Fibroblast of lung (primary cell): ENCODE measurements at regions not wholly inside any gene's neighbourhood (a gene's known extent, or its start where the extent isn't known, plus 50 kb on each side); places are given as distances from the start of the nearest gene placed in this dataset.

ENCODE experiments used
- DNase-seq, 2 donors: peaks; one replicate each; pipeline versions ENCODE4 v3.0.0 to v3.0.0-alpha.2; 2010; ENCODE audit warnings: low read depth in 2 of 2
- H2AFZ ChIP-seq: 2 replicates; pipeline ENCODE4 v1.5.1; 2012; ENCODE audit warnings: low read length, control low read depth, inconsistent platforms
- H3K27ac ChIP-seq: 2 replicates; pipeline ENCODE4 v1.5.1; 2011; ENCODE audit warnings: low read length, control low read depth; ENCODE audit not compliant: insufficient read depth
- H3K27me3 ChIP-seq: 2 replicates; pipeline ENCODE4 v1.5.1; 2011; ENCODE audit warnings: mild to moderate bottlenecking, low read length; ENCODE audit not compliant: control insufficient read depth, insufficient read depth
- H3K36me3 ChIP-seq: 2 replicates; pipeline ENCODE4 v1.5.1; 2011; ENCODE audit warnings: low read length; ENCODE audit not compliant: control insufficient read depth, insufficient read depth
- H3K4me1 ChIP-seq: 2 replicates; pipeline ENCODE4 v1.5.1; 2011; ENCODE audit warnings: low read length; ENCODE audit not compliant: control insufficient read depth, insufficient read depth; ENCODE audit errors: extremely low read depth
- H3K4me2 ChIP-seq: 2 replicates; pipeline ENCODE4 v1.5.1; 2011; ENCODE audit warnings: low read length, control low read depth; ENCODE audit not compliant: insufficient read depth; ENCODE audit errors: extremely low read depth
- H3K4me3 ChIP-seq, 4 experiments: fragments of 200-600 bp in 1 of 4; sonication (generic) in 1 of 4; replicated peaks in 1 of 4; 2 replicates each; pipeline ENCODE4 v1.5.1; 2011 to 2016; ENCODE audit warnings: low read length in 4 of 4, low read depth in 3 of 4, mild to moderate bottlenecking in 3 of 4, control low read depth in 2 of 4, inconsistent platforms in 1 of 4, mixed read lengths in 1 of 4; ENCODE audit not compliant: insufficient read depth in 1 of 4; ENCODE audit errors: control extremely low read depth in 1 of 4
- H3K79me2 ChIP-seq: 2 replicates; pipeline ENCODE4 v1.5.1; 2012; ENCODE audit warnings: mild to moderate bottlenecking, low read length, inconsistent platforms; ENCODE audit not compliant: control insufficient read depth, insufficient read depth
- H3K9ac ChIP-seq: 2 replicates; pipeline ENCODE4 v1.5.1; 2011; ENCODE audit warnings: mild to moderate bottlenecking, low read length, control low read depth; ENCODE audit not compliant: insufficient read depth
- H3K9me3 ChIP-seq: 2 replicates; pipeline ENCODE4 v1.5.1; 2012; ENCODE audit warnings: low read depth, low read length; ENCODE audit not compliant: control insufficient read depth, insufficient read depth
- H4K20me1 ChIP-seq: 2 replicates; pipeline ENCODE4 v1.5.1; 2011; ENCODE audit warnings: low read length; ENCODE audit not compliant: control insufficient read depth, insufficient read depth; ENCODE audit errors: extremely low read depth
- EZH2 ChIP-seq: IDR thresholded peaks from 2 replicates; pipeline ENCODE4 v1.5.1; 2012; ENCODE audit warnings: low read length, control low read depth, mild to moderate bottlenecking; ENCODE audit errors: missing control alignments
- TF ChIP-seq, protein P1 (sequence below), 2 donors: IDR thresholded peaks in 1 of 2; conservative IDR thresholded peaks in 1 of 2; 1 replicate in 1 of 2; 2 replicates in 1 of 2; pipeline ENCODE4 v1.5.1; 2011 to 2012; ENCODE audit warnings: low read length in 2 of 2, control low read depth in 1 of 2, inconsistent platforms in 1 of 2, low read depth in 1 of 2, mild to moderate bottlenecking in 1 of 2

- Histone ChIP-seq H4K20me1 (no peaks in the 10 kb centered on the region), H3K4me1 (no peaks in the 10 kb centered on the region), H3K27me3 (no peaks in the 10 kb centered on the region), H3K4me3 (no peak overlapping the region), H3K27ac (no peak overlapping the region), H3K9me3 (no peaks in the 10 kb centered on the region), H3K36me3 (no peaks in the 10 kb centered on the region), H2AFZ (no peak overlapping the region), H3K4me2 (no peak overlapping the region), H3K79me2 (no peaks in the 10 kb centered on the region), H3K9ac (no peak overlapping the region)
- no peak for TF ChIP-seq EZH2
- TF ChIP-seq, protein P1, sequence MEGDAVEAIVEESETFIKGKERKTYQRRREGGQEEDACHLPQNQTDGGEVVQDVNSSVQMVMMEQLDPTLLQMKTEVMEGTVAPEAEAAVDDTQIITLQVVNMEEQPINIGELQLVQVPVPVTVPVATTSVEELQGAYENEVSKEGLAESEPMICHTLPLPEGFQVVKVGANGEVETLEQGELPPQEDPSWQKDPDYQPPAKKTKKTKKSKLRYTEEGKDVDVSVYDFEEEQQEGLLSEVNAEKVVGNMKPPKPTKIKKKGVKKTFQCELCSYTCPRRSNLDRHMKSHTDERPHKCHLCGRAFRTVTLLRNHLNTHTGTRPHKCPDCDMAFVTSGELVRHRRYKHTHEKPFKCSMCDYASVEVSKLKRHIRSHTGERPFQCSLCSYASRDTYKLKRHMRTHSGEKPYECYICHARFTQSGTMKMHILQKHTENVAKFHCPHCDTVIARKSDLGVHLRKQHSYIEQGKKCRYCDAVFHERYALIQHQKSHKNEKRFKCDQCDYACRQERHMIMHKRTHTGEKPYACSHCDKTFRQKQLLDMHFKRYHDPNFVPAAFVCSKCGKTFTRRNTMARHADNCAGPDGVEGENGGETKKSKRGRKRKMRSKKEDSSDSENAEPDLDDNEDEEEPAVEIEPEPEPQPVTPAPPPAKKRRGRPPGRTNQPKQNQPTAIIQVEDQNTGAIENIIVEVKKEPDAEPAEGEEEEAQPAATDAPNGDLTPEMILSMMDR (conservative IDR thresholded peaks at IDR 0.05 in 1 of 2, IDR thresholded peaks at IDR 0.05 in 1 of 2; ENCODE audit: low read depth in 1 of 2, low read length in 2 of 2), result no peak
- no peak for DNase-seq
These were observed 84.5 kb upstream of the ADGRL4 start for GRCh38 chr1:79090985-79091384.

DNA sequence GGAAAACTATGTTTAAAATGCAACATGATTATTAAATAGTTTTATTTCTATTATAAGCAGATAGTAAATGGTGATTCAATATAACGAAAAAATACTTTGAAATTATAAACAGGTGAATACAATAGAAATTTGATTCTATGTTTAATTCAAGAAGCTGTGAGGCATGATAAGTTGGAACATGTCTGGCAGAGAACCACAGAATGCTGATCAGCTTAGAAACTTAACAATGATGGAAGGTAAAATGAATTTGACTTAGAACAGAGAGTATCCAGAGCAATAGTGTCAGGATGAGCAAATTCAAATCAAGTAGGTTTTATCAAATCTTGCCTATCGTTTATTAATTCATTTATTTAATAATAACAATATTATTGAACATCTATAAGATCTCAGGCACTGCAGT lies 83.4 kb upstream of the ADGRL4 start:
- H3K27ac ChIP-seq, result no peak overlapping the region
- no peaks in the 10 kb centered on the region for H3K9me3 ChIP-seq
- H3K79me2 ChIP-seq, result no peaks in the 10 kb centered on the region
- no peak overlapping the region for H3K4me2 ChIP-seq
- no peaks in the 10 kb centered on the region for H3K36me3 ChIP-seq
- H2AFZ ChIP-seq, result no peak overlapping the region
- H3K9ac ChIP-seq, result no peak overlapping the region
- H3K4me1 ChIP-seq, result no peaks in the 10 kb centered on the region
- DNase-seq, result no peak
- no peaks in the 10 kb centered on the region for H4K20me1 ChIP-seq
- H3K27me3 ChIP-seq, result no peaks in the 10 kb centered on the region
- no peak overlapping the region for H3K4me3 ChIP-seq
- TF ChIP-seq EZH2, result no peak
- TF ChIP-seq, protein P1 (conservative IDR thresholded peaks at IDR 0.05 in 1 of 2, IDR thresholded peaks at IDR 0.05 in 1 of 2; ENCODE audit: low read depth in 1 of 2, low read length in 2 of 2), result no peak

DNA sequence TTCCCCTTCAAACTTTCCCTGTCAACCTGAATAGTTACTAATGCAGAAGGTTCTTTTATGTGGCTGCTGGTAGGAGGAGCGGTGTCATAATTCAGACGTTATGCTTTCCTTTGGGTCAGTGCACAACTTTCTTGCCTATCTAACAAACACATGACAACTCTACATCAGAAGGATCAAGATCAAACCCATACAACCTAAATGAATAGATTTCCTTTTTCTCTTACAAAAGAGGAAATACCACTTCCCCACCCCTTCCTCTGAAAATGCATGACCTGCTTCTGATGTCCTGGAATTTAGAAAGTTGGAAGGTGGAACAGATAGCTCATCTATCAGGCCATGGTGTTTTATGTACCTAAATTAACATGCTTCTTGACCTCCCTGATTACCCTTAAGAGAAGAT lies 75.7 kb upstream of the ADGRL4 start:
- TF ChIP-seq, protein P1 (conservative IDR thresholded peaks at IDR 0.05 in 1 of 2, IDR thresholded peaks at IDR 0.05 in 1 of 2; ENCODE audit: low read depth in 1 of 2, low read length in 2 of 2), result no peak
- TF ChIP-seq EZH2, result no peak
- Histone ChIP-seq H3K4me2 (no peak overlapping the region), H3K27me3 (no peaks in the 10 kb centered on the region), H4K20me1 (no peaks in the 10 kb centered on the region), H3K4me3 (no peak overlapping the region), H2AFZ (no peak overlapping the region), H3K36me3 (no peaks in the 10 kb centered on the region), H3K4me1 (no peaks in the 10 kb centered on the region), H3K9ac (no peak overlapping the region), H3K79me2 (no peaks in the 10 kb centered on the region), H3K9me3 (no peaks in the 10 kb centered on the region), H3K27ac (no peak overlapping the region)
- no peak for DNase-seq
